ENCODE measurements at regions not wholly inside any gene's neighbourhood (a gene's known extent, or its start where the extent isn't known, plus 50 kb on each side); places are given as distances from the start of the nearest gene placed in this dataset.

DNA sequence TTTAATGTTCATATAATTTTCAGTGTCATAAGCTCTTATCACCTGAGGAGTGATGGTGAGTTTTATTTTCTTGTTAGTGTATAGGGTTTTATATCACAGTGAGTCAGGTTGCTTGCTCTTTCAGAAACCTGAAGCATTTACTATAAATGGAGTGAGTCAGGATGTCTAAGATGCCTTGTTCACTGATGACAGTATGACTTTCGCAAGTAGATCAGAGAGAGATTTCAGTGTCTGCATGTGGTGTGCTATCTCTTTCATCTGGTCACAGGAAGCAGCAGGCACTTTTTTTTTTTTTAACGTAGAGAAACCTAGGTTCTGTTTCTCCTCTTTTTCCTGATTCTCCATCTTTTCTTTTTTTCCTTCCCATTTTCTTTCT lies 237.1 kb downstream of the DMRTA1 start:
- TF ChIP-seq RAD21 (conservative IDR thresholded peaks at IDR 0.05) (no peak), EZH2 (IDR thresholded peaks at IDR 0.05; ENCODE audit: borderline replicate concordance, insufficient read depth, low read length, poor library complexity, severe bottlenecking) (no peak)
- TF ChIP-seq, protein P1, sequence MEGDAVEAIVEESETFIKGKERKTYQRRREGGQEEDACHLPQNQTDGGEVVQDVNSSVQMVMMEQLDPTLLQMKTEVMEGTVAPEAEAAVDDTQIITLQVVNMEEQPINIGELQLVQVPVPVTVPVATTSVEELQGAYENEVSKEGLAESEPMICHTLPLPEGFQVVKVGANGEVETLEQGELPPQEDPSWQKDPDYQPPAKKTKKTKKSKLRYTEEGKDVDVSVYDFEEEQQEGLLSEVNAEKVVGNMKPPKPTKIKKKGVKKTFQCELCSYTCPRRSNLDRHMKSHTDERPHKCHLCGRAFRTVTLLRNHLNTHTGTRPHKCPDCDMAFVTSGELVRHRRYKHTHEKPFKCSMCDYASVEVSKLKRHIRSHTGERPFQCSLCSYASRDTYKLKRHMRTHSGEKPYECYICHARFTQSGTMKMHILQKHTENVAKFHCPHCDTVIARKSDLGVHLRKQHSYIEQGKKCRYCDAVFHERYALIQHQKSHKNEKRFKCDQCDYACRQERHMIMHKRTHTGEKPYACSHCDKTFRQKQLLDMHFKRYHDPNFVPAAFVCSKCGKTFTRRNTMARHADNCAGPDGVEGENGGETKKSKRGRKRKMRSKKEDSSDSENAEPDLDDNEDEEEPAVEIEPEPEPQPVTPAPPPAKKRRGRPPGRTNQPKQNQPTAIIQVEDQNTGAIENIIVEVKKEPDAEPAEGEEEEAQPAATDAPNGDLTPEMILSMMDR (IDR thresholded peaks at IDR 0.05; ENCODE audit: poor library complexity, severe bottlenecking) = no peak
